Activated CD8-positive, alpha-beta memory T cell treated with anti-CD3 and anti-CD28 coated beads, Interleukin-2, amount 50 U/mL, for 4 hours (primary cell): ENCODE measurements at regions not wholly inside any gene's neighbourhood (a gene's known extent, or its start where the extent isn't known, plus 50 kb on each side); places are given as distances from the start of the nearest gene placed in this dataset.
"Not testable (repeated sequence)": the region's sequence is repeated elsewhere in the genome, so short reads cannot be mapped to it uniquely, and the experiment has no call there.

Source experiments
- DNase-seq: peaks from one replicate; pipeline ENCODE4 v3.0.0-alpha.2; 2020

DNA sequence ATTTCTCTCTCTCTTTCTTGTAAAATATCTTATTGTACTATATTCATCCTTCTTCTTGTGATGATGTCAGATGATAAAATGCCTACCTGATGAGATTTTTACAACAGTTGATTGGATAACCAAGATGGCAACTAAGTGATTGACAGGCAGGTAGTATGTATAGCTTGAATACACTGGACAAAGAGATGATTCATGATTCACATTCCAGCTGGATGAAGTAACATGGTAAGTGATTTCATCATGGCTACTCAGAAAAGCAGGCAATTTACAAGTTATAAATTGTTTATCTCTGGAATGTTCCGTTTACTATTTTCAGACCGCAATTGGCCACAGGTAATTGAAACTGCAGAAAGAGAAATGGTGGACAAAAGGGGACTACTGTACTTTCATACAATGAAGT is 1471.7 kb upstream of the C9orf72 start:
- no peak for DNase-seq

DNA sequence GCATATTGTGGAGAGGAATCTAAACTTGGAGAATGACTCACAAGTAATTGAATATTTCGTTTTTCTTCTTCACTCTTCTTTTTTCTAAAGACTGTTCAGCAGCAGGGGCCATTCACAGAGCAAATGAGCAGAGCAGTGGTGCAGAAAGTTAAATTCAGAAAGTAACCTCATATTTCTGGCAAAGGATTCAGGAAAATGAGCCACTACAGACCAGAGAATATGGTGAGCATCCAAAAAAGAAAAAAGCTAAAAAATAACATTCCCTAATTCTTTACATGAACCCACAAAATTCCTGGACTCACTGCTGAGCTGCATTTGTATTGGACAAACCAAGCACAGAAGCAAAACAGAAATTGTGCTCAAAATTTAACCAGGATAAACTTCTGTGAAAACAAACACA is 1486.8 kb upstream of the C9orf72 start:
- DNase-seq, result no peak

DNA sequence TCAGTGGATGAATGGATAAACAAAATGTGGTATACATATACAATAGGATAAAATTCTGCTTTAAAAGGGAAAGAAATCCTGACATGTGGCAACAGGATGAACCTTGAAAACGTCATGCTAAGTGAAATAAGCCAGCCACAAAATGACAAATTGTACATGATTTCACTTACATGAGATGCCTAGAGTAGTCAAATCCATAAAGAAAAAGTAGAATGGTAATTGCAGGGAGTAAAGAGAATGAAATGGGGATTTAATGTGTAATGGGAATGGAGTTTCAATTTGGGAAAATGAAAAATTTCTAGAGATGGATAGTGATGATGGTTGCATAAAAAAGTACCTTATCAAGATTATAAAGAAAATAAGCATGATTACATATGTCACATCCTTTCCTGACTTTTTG is 1489.2 kb upstream of the C9orf72 start:
- DNase-seq, result no peak

DNA sequence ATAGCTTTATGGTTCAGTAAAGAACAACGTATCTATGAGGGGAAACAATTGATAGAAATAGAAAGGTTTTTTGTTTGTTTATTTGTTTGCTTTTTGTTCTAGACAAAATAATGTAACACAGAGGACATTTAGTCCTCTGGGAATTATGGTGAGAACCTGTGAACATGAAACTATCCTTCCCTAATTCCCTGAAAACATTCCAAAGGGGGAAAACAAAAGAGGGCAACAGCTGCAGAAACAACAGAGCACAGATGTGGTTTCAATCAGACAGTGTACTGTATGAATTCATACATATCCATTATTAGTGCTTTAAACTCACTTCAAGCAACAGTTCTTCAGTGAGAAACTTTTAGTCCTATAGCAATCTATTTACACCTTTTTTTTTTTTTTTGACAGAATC is 1489.8 kb upstream of the C9orf72 start:
- DNase-seq, result no peak

DNA sequence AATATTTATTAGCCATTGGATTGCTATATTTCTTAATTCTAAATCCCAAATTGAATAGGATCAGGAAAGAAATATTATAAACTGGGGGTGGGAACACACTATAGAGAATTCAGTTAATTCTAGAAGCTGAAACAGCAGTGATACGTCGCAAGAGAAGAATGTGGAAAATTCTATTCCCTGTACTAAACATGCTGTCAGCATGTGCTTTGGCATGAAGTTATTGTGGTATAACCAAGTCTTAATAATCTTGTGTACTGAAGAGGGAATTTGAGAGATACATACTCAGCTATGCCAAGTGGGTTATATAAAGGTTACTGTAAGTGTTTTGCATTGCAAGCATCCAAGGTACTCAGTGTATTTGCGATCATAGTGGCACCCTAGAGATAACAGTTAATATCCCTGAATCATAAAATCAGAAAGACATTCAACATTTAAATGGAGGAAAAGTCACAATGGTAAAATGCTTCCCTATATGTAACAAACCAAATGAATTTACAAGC is 1492.9 kb upstream of the C9orf72 start:
- DNase-seq, result no peak

DNA sequence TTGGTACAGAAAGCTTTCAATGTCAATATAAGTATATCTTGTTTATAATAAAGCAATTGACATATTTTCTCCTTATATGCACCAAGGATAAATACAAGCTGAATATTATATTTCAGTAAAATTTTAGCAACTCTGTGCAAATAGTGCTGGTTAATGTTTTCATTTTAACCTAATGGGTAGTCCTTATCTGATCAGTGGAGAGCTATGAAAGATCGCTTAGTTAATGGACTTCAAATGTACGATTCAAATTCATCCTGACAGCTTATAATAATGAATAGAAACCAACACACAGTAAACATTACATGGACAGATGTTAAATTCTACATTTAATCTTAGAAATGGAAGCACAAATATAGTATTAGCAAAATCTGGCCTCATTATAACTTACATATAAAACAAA is 1495.2 kb upstream of the C9orf72 start:
- DNase-seq, result no peak

DNA sequence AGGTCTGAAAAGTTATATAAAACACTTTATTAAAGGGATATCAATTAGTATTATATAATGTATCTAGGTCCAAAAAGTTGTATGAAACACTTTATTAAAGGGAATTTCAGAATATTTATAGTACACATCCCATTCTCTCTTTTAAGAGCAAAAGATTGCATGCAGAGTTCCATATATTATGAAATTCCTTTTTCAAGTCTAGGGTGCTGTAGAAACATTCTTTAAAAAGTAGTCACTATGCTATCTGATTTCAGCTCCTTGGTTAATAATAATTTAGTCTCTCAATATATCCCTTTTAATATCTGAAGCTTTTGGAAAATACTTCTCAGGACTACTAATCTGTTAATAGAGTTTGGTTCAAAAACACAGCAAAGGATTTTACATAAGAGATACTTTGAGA is 1496.1 kb upstream of the C9orf72 start:
- no peak for DNase-seq

DNA sequence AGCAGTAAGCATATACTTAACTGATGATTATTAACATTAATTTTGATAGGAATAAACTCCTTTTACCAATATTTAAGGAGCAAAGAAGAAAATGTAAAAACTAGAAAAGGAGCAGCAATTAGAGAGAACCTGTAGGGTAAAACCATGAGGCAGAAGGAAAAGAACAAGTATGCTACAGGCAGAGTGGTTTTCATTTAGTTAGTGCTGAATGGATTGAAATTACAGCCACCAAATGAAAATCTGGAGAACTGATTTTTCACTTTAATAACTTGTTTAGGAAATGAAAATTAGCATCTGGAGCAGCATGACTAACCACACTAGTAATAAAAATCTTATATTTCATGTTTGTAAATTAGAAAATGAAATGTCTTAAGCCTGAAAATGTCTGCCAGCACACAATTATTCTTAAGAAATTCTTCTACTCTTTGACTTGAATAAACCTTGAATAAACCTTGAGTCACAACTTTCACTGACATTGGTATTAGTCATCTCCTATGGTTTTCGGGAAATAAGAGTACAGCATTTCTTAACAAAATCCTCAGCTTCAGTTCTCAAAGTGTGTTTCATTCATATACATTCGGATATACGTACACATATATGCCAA is 1504.9 kb upstream of the C9orf72 start:
- no peak for DNase-seq

DNA sequence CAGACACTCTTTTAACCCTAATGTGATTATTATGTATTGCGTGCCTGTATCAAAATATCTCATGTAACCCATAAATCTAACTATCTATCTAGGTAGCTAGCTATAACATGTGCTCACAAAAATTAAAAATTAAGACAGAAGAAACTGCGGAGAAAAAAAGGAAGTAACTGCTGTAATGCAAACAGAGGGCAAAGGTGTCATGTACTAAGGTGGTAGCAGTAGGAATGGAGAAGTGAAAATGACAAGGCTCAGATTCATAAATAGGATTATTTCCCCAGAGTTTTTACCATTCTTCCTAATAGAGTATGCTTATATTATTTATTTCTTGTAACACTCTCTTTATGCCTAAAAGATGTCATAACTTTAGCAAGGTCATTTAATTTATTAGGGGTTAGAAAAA is 1527.5 kb upstream of the C9orf72 start:
- DNase-seq, result no peak

DNA sequence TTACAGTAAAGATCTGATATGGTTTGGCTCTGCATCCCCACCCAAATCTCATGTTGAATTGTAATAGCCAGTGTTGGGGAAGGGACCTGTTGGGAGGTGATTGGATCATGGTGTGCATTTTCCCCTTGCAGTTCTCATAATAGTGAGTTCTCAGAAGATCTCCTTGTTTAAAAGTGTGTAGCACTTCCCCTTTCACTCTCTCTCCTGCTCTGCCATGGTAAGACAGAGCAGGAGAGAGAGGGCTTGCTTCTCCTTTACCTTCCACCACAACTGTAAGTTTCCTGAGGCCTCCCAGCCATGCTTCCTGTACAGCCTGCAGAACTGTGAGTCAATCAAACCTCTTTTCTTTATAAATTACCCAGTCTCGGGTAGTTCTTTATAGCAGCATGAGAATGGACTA is 1530.9 kb upstream of the C9orf72 start:
- DNase-seq, result not testable (repeated sequence)

DNA sequence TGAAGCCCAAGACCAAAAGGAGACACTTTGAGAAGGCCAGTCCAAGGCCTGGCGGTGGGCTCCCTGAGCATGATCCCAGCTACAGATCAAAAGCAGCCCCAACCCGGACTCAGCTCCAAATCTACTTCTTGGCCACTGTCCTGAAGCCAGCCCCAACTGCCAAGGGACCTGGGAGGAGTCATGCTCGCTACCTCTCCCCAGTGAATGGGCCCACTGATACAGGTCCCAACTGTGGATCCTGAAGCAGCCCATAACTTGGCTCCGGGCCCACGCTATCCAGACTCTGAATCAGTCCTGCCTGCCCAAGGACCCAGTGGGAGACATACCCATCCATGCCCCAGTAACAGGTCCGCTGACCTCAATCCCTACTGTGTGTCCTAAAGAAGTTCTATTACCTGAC is 1545.3 kb upstream of the C9orf72 start:
- no peak for DNase-seq

DNA sequence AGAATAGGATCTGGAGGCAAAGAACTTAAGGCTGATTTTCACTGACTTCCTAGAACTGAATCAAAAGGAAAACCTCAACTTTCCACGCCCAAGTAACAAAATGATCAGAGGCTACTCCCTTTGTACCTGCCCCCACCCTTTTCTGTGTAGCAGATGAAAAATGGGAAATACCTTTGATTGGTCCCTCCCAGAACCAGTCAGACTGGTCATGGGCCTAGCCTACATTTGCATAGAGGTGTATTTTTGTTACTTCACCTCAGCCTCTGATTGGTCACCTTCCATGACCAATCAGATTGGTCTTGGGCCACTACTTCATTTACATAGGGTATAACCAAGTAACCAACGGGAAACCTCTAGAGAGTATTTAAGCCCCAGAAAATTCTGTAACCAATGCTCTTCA is 1553.5 kb upstream of the C9orf72 start:
- no peak for DNase-seq

DNA sequence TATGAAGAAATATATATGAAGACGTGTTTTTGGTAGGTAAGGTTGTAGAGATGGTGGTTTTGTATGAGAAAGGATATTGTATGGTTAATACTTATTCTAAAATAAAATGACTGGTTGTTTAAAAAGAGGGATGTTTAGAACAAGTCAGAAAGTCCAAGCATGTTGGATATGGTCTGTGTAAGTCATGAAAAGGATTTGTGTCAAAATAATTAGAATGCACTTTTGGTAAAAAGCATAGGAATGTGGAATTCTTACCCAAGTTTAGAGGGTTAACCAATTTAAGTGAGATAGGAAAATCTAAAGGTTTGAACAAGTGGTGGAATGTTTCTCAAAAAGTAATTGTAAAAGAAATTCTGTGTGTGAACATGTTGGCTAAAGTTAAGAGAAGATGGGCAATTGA is 1556.5 kb upstream of the C9orf72 start:
- no peak for DNase-seq

DNA sequence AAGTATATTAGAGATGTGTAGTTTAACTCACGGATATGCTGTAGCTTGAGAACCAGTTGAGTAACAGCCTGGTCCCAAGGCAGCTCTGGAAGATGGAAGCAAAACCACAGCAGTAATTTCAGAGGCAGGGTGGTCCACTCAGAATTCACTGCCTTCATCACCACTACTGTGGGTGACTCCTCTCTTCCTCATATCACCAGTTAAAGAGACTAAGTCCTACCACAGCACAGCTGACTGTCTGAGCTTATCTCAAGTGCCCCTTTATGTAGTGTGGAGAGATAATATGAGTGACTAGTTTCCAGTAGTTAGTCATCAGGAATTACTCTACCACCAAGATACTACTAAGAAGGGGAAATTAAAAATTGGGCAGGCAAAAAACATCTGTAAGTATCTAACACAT is 1571.2 kb upstream of the C9orf72 start:
- no peak for DNase-seq

DNA sequence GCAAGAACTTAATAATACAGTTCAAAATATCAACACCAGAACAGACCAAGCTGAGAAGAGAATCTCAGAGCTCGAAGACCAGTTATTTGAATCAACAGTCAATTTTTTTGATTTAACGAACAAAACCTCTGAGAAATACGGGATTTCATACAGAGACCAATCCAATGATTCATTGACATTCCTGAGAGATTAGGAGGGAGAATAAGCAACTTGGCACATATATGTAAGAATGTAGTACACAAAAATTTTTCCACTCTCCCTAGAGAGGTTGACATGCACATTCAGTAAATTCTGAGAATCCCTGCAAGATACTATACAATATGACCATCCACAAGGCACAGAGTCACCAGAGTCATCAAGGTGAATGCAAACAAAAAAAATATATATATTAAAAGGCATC is 1577.3 kb upstream of the C9orf72 start:
- DNase-seq, result no peak

DNA sequence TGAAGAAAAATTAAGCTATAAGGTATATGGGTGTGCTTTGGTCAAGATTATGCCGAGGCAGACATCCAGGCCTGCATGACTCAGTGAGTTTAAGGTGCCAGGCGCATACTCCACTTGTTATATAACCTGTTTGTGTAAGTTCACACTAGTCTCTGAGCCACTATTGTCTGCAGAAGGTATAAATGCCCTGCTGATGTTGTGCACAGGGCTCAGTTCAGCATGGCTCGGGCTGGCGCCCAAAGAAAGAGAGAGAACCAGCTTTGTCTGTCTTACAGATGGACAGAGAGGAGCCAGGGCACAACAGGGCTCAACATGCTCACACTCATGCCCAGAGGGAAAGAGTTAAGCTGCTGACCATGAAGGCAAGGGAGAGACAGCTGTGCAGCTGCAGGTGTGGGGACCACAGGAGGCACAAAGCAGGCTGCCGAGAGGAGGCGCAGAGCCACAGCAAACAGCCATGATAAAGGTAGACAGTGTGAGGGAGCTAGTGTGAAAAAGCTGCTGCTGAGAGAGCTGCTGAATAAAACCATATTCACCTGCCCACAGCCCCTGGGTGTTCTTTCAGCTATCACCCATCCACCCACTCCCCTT is 1587.6 kb upstream of the C9orf72 start:
- no peak for DNase-seq

DNA sequence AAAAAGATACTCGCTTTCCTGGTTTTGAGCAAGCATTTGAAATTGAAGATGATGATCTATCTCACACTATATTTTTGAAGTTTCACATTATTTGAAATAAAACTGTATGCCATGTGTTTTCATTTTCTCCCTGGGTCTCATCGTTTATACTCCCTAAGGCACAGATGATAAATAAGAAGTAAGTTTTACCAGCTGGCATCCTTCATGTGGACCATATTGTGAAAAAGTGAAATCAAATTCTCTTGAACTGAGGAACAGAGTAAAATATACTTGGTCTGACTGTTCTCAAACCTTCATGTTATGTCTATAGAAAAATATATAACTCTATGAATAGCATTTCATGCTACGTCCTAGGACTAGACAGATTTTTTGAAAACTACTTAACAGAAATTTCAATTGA is 1600.9 kb upstream of the C9orf72 start:
- DNase-seq, result no peak

DNA sequence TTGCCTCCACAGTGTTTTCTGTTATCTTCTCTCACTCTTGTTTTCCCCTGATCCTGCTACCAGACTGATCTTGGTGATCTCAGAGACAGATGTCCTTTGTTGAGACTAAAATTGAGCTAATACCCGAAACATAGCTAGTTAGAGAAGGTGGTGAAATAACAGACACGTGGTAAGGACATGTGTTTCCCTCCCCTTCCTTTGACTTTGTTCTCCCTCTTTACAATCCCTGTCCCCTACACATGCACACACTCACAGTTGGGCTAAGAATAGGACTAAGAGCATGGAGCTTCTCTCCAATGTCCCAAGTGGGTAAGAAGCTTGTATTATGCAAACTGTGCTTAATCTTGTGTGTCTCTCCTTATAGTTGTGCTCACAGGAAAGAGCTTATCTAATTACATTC is 1603.0 kb upstream of the C9orf72 start:
- DNase-seq, result no peak

DNA sequence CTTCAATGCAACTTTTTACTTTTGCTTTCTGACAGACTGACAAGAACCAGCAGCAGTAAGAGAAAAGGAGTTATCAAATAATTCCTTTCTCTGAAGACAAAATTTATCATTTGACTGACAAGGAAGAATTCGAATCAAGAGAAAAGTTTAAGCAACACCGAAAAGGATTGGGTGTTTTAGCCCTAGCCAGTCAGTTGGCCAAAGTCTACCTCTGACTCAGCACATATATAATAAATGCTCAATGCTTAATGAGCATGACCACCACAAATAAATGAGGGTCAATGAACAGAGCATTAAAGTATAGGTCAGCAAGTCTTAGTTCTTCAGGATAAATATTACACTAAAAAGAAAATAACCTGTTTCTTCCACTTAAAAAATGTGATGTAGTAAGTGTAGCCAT is 1603.5 kb upstream of the C9orf72 start:
- DNase-seq, result no peak

DNA sequence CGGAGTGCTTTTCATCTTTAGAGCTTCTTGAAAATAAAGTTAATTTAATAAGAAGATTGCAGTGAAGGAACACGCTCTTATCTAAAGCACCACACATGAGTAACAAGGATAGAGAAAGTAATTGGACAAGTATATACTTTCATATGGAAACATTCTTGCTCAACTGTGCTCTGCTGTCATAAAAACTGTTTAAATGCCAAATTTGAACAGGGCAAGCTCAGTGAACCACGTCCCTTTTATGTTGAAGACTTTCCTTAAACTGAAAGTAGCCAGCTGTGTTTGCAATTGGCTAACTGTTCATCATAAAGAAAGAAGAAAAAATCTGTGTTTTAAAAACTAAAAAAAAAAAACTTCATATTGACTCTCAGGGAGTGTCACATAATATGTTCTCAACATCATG is 1610.7 kb upstream of the C9orf72 start:
- no peak for DNase-seq

DNA sequence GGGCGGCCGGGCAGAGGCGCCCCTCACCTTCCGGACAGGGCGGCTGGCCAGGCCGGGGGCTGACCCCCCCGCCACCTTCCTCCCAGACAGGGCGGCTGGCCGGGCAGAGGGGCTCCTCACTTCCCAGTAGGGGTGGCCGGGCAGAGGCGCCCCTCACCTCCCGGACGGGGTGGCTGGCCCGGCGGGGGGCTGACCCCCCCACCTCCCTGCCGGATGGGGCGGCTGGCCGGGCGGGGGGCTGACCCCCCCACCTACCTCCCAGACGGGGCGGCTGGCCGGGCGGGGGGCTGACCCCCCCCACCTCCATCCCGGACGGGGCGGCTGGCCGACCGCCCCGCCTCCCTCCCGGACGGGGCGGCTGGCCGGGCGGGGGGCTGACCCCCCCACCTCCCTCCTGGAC is 1615.5 kb upstream of the C9orf72 start:
- not testable (repeated sequence) for DNase-seq

DNA sequence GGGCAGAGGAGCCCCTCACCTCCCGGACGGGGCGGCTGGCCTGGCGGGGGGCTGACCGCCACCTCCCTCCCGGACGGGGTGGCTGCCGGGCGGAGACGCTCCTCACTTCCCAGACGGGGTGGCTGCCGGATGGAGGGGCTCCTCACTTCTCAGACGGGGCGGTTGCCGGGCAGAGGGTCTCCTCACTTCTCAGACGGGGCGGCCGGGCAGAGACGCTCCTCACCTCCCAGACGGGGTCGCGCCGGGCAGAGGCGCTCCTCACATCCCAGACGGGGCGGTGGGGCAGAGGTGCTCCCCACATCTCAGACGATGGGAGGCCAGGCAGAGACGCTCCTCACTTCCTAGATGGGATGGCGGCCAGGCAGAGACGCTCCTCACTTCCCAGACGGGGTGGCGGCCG is 1615.9 kb upstream of the C9orf72 start:
- DNase-seq, result not testable (repeated sequence)

DNA sequence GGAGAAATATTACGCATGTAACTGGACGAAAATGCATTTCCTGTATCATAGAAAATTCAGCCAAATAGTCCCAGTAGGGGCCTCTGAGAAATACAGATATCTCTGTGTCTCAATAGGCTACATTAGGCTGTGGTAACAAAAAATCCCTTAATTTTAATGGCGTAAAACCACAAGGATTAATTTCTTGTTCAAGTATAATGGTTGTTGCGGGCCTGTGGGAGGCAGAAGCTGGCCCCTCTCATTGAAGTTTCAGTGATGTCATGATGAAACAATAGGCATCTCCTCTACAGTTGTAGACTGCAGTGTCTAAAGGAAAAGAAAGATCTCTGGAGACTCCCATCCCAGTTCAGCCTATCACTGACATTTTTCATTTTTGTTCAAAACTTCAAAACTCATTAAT is 1625.6 kb upstream of the C9orf72 start:
- no peak for DNase-seq

DNA sequence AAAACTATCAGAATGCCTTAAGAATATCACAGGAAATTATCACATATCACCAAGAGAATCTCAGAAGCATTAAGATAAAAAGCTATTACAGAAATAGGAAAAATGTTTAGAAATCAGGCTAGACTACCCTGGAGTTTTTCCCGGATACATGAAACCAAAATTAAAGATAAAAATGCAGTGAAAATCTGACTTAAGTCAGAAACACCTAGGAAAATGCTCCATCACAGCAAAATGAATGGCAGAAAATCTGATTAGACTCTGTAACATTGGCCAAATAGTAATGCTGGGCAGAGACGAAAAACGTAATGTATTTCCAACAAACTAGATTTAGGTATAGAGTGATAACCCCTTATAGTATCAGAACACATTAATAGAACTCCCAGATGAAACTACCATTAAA is 1626.7 kb upstream of the C9orf72 start:
- no peak for DNase-seq

DNA sequence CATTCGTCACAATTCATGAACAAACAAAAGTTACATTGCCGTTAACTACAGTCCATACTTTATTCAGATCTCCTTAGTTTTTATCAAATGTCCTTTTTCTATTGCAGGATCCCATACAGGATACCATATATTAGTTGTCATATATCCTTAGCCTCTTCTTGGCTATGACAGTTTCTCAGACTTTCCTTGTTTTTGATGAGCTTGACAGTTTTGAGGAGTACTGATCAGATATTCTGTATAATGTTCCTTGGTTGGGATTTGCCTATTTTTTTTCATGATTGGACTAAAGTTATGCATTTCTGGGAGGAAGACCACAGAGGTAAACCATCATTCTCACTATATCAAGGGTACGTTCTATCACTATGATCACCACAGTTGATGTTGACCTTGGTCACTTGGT is 1627.4 kb upstream of the C9orf72 start:
- DNase-seq, result no peak
